Activated CD8-positive, alpha-beta T cell treated with anti-CD3 and anti-CD28 coated beads for 36 hours (primary cell): ENCODE measurements at regions not wholly inside any gene's neighbourhood (a gene's known extent, or its start where the extent isn't known, plus 50 kb on each side); places are given as distances from the start of the nearest gene placed in this dataset.

Experiments used
- ATAC-seq: fragments of 200-7000 bp; cut with Tn5 transposase; one replicate; pipeline ENCODE4 v1.10.0; 2021; ENCODE audit warnings: mild to moderate bottlenecking, moderate library complexity
- CTCF ChIA-PET: fragments of 350-600 bp; sonication (Branson Sonifier 250); formaldehyde crosslinking; loops from one replicate; lab custom pipeline; 2021; ENCODE audit warnings: antibody characterized with exemption; lab: Charles Lee
- POLR2A ChIA-PET: fragments of 350-600 bp; sonication (Branson Sonifier 250); formaldehyde crosslinking; loops from one replicate; lab custom pipeline; 2021; ENCODE audit warnings: antibody characterized with exemption; lab: Charles Lee
- DNase-seq: peaks from one replicate; pipeline ENCODE4 v3.0.0-alpha.2; 2020
- H3K27ac Mint-ChIP-seq: one replicate; pipeline ENCODE4 v1.8.0; 2021; ENCODE audit warnings: mild to moderate bottlenecking, mixed read lengths
- H3K27me3 Mint-ChIP-seq: one replicate; pipeline ENCODE4 v1.8.0; 2021; ENCODE audit warnings: mixed read lengths
- H3K36me3 Mint-ChIP-seq: one replicate; pipeline ENCODE4 v1.8.0; 2021; ENCODE audit warnings: low read depth, mixed read lengths
- H3K4me1 Mint-ChIP-seq: one replicate; pipeline ENCODE4 v1.8.0; 2021; ENCODE audit warnings: low read depth, mixed read lengths
- H3K4me3 Mint-ChIP-seq: one replicate; pipeline ENCODE4 v1.8.0; 2021; ENCODE audit warnings: mild to moderate bottlenecking, moderate library complexity, mixed read lengths
- H3K9me3 Mint-ChIP-seq: one replicate; pipeline ENCODE4 v1.8.0; 2021; ENCODE audit warnings: mixed read lengths
- CTCF ChIP-seq: fragments of 200-600 bp; IDR thresholded peaks from one replicate; pipeline ENCODE4 v1.8.0; 2022; ENCODE audit warnings: antibody characterized with exemption, mild to moderate bottlenecking
- intact Hi-C: fragments of 100-400 bp; cut with micrococcal nuclease; formaldehyde crosslinking; loops from one replicate; pipeline ENCODE4 v1.10.0; 2022

GRCh38 chr2:129467012-129467779 lies 512.3 kb upstream of the RAB6C start:
- Mint-ChIP-seq H3K4me3 (no peak overlapping the region), H3K27ac (no peak overlapping the region), H3K36me3 (no peaks in the 10 kb centered on the region), H3K9me3 (no peaks in the 10 kb centered on the region), H3K27me3 (no peaks in the 10 kb centered on the region), H3K4me1 (no peaks in the 10 kb centered on the region)
- TF ChIP-seq CTCF: no peak
- DNase-seq: no peak
- CTCF ChIA-PET: no interaction called here
- intact Hi-C loops: no loop called here
- no peak for ATAC-seq
- POLR2A ChIA-PET: no interaction called here

- no peaks in the 10 kb centered on the region for H3K9me3 Mint-ChIP-seq
- H3K4me1 Mint-ChIP-seq: no peaks in the 10 kb centered on the region
- intact Hi-C loops: no loop called here
- DNase-seq (no peak), ATAC-seq (no peak)
- H3K4me3 Mint-ChIP-seq: no peak overlapping the region
- peaks cover 1% of the 10 kb centered on the region for H3K27me3 Mint-ChIP-seq
- H3K36me3 Mint-ChIP-seq: no peaks in the 10 kb centered on the region
- CTCF ChIA-PET: no interaction called here
- H3K27ac Mint-ChIP-seq: no peak overlapping the region
- no peak for TF ChIP-seq CTCF
- POLR2A ChIA-PET: no interaction called here
These were observed 511.5 kb upstream of the RAB6C start for GRCh38 chr2:129467941-129468340.

DNA sequence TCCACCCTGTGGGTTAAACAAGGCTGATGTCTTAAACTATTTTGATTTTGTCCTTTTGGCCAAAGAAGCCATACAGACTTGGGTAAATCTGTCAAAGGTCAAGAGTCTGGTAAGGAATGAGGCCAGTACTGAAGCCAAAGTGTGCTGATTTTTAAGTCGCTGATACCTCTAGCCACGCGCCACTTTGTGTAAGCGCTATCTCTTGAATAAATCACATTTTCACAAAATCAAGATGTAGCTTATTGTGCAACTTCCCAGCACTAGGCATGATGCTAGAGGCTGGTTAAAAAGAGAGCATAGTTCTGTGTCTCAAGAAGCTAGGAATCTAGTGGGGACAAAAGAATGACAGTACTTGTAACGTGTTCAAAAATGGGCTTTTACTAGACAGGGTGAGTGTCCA lies 510.6 kb upstream of the RAB6C start:
- no peak for TF ChIP-seq CTCF
- no peak overlapping the region for H3K4me3 Mint-ChIP-seq
- intact Hi-C loops: no loop called here
- POLR2A ChIA-PET: no interaction called here
- DNase-seq (no peak), ATAC-seq (no peak)
- CTCF ChIA-PET: no interaction called here
- H3K36me3 Mint-ChIP-seq: no peaks in the 10 kb centered on the region
- H3K27me3 Mint-ChIP-seq: peaks cover 1% of the 10 kb centered on the region
- H3K9me3 Mint-ChIP-seq: no peaks in the 10 kb centered on the region
- H3K4me1 Mint-ChIP-seq: no peaks in the 10 kb centered on the region
- no peak overlapping the region for H3K27ac Mint-ChIP-seq

DNA sequence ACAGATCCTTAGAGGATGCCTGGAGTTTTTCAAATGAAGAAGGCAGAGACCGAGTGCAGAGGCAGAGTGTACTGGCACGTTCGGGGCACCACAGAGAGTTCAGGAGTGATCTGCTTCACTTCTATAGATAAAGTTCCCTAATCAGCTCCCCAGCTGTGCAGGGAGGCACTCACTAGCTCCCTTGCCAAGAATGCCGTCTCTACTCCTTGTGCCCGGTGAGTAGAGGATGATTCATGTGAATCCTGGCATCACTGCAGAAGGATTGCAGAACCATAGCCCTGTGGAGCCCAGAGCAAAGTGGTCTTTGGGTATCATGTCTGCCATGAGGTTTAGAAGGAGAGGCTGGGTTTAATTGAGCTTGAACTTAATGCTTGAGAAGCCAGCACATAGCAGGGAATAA lies 510.1 kb upstream of the RAB6C start:
- Mint-ChIP-seq H3K36me3 (no peaks in the 10 kb centered on the region), H3K9me3 (no peaks in the 10 kb centered on the region), H3K27me3 (peaks cover 1% of the 10 kb centered on the region), H3K4me1 (no peaks in the 10 kb centered on the region), H3K27ac (no peak overlapping the region), H3K4me3 (no peak overlapping the region)
- no peak for DNase-seq
- ChIA-PET POLR2A (no interaction called here), CTCF (no interaction called here)
- ATAC-seq: no peak
- no peak for TF ChIP-seq CTCF
- intact Hi-C loops: no loop called here

GRCh38 chr2:129469871-129470270 lies 509.6 kb upstream of the RAB6C start:
- ATAC-seq (no peak), DNase-seq (no peak)
- Mint-ChIP-seq H3K4me1 (no peaks in the 10 kb centered on the region), H3K36me3 (no peaks in the 10 kb centered on the region), H3K4me3 (no peak overlapping the region), H3K27me3 (peaks cover 1% of the 10 kb centered on the region), H3K27ac (no peak overlapping the region), H3K9me3 (no peaks in the 10 kb centered on the region)
- ChIA-PET CTCF (no interaction called here), POLR2A (no interaction called here)
- intact Hi-C loops: no loop called here
- no peak for TF ChIP-seq CTCF
